ENCODE measurements at regions not wholly inside any gene's neighbourhood (a gene's known extent, or its start where the extent isn't known, plus 50 kb on each side); places are given as distances from the start of the nearest gene placed in this dataset.

DNA sequence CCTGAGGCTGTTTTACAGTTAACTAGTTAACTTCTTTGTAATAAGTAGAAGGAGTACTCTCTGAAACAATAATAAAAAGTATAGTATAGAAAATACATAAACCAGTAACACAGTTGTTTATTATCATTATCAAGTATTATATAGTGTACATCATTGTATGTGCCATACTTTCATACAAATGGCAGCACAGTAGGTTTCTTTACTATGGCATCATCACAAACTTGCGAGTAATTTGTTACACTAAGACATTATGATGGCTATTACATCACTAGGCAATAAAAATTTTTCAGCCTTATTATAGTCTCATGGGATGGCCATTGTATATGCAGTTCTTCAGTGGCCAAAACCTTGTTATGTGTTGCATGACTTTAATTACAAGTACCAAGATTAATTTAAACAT lies 1376.5 kb upstream of the ADGRL2 start:
- TF ChIP-seq ZNF274 (IDR thresholded peaks at IDR 0.05; ENCODE audit: low read depth, low read length) = no peak
- no peak overlapping the region for H3K4me3 ChIP-seq (ENCODE audit: low read length)

DNA sequence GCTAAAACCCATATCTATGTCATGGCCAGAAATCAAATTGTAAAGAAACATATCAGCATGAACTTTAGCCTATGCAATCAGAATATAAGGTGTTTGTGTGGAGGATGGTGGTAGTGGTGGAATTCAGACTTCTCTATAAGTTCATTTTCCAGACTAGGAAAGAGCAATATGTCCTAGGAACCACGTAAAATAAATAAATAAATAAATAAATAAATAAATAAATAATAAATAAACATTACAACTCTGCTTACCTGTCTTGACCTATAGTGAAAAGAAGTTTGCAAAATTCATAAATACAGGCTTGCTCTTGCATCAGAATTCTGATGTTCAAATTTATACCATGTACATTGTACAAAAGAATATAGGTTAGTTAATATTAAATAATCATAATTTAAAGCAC lies 1382.6 kb upstream of the ADGRL2 start:
- TF ChIP-seq ZNF274 (IDR thresholded peaks at IDR 0.05; ENCODE audit: low read depth, low read length) = no peak

DNA sequence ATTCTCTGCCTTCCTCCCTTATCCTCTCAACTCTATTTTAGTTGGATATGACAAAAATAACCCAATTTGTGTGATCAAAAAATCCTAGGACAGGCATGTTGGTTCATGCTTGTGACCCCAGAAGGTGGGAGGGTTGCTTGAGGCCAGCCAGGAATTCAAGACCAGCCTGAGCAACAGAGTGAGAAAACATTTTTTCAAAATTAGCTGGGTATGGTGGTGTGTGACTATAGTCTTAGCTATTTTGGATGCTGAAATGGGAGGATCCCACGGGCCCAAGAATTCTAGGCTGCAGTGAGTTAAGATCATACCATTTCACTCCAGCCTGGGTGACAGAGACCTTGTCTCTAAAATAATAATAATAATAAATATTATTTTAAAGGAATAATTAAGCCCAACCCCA lies 1383.1 kb upstream of the ADGRL2 start:
- no peak for TF ChIP-seq ZNF274 (IDR thresholded peaks at IDR 0.05; ENCODE audit: low read depth, low read length)
- no peak overlapping the region for H3K4me3 ChIP-seq (ENCODE audit: low read length)

More for the DNA sequence above, 1382.6 kb upstream of the ADGRL2 start:
- no peak overlapping the region for H3K4me3 ChIP-seq (ENCODE audit: low read length)

DNA sequence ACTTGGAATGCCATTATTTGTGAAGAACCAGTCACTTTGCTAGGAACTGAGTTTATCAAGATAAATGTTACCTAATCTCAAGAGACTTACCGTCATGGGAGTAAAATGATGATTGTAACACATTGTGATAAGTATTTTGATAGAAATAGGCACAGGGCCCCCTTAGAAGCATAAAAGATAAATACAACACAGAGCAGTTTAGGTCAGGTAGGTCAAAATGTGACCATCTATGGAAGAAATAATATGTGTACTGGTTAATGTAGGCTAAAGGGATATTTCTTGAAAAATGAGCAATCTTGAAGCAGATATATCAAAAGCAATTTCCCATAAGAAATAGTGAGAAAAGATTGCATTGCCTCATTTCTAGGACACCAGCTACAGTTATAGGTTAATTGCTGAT lies 1386.8 kb upstream of the ADGRL2 start:
- TF ChIP-seq ZNF274 (IDR thresholded peaks at IDR 0.05; ENCODE audit: low read depth, low read length) = no peak
- no peak overlapping the region for H3K4me3 ChIP-seq (ENCODE audit: low read length)

DNA sequence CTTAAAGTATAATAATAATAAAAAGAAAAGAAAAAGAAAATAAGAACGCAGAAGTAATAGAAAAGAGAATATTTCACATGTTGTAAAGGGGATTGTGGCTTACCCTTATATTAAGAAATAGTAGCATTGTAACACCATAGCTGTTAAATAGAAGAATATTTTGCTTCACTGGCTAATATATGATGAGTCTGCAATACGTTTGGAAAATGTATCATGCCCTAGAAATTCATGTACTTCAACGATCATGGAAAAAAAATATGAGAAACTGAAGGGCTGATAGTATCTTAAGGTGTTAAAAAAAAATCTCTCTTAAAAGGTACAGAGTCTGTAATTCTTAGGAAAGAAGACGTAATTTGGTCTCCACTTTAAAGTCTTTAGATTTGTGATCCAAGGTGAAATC lies 1390.5 kb upstream of the ADGRL2 start:
- TF ChIP-seq ZNF274 (IDR thresholded peaks at IDR 0.05; ENCODE audit: low read depth, low read length) = no peak

DNA sequence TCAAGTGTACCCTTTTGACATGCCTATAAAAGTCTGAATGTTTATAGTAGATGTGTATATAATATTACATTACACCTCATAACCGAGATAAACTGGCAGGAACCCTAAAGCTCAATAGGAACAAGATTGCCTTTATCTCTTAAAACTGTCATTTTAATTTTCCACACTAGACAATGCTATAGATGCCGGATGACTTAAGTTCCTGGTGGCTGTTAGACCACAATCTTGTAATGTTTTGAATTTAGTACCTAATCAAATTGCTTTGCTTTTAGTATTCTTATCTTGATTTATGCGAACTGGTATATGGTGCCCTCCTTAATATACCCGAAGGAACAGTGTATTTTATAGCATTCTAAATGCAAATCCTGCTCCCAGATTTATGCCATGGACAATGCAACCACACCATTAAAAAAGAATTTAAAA lies 1397.0 kb upstream of the ADGRL4 start:
- no peak overlapping the region for H3K4me3 ChIP-seq (ENCODE audit: low read length)
- no peak for TF ChIP-seq ZNF274 (IDR thresholded peaks at IDR 0.05; ENCODE audit: low read depth, low read length)

More for the DNA sequence above, 1390.5 kb upstream of the ADGRL2 start:
- no peak overlapping the region for H3K4me3 ChIP-seq (ENCODE audit: low read length)

DNA sequence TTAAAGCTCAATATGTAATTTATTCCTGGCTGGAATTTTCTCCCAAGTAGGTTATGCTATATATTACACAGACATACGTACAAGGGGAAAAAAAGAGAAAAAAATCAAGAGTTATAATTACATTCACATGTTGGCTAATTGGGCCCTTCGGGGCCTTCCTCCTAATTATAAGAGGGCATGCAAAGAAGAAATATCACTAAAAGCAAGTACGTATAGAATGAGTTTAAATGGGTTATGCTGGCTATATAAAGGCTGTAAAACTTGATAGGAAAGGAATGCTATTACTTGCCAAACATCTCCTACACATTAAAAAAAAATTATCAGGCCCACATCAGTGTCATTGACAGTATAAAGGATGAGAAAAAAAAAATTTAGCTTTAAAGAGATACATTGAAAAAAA lies 1396.1 kb upstream of the ADGRL4 start:
- no peak for TF ChIP-seq ZNF274 (IDR thresholded peaks at IDR 0.05; ENCODE audit: low read depth, low read length)
- no peak overlapping the region for H3K4me3 ChIP-seq (ENCODE audit: low read length)

DNA sequence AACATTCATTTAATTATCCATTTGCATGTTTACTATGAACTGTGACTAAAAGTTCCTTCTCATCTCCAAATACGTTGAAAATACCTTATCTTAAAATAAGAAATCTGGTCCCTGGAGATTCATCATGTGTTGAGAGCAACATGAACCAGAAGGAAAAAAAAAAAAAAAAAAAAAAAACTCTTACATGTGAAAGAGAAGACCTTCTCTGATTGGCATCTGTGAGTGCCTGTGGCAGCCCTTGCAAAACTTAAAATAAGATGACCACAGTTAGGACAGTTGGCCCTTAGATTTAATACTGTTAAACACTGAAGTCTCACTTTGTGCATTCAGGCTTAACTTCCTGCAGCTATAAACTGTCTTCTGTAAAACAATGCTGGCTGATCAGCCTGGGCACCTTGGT lies 1395.2 kb upstream of the ADGRL4 start:
- TF ChIP-seq ZNF274 (IDR thresholded peaks at IDR 0.05; ENCODE audit: low read depth, low read length) = no peak

DNA sequence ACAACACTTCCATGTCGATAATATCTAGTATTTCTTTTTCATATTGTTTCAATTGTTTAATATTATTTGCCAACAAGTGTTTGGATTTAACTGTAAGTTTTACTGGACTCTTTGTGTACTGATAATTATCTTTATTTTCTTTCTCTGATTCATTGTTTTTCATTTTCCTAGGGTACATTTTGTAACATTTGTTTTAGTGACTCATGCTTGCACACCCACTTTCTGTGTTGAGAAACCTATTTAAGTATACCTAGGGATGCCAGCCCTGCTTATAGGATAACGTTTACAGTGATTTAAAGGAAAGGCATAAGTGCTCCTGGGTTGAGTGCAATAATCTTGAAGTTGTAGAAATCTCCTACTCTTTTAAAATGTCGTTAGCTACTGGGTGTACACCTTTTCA lies 1386.0 kb upstream of the ADGRL4 start:
- no peak overlapping the region for H3K4me3 ChIP-seq (ENCODE audit: low read length)
- TF ChIP-seq ZNF274 (IDR thresholded peaks at IDR 0.05; ENCODE audit: low read depth, low read length) = no peak

More for the DNA sequence above, 1395.2 kb upstream of the ADGRL4 start:
- no peak overlapping the region for H3K4me3 ChIP-seq (ENCODE audit: low read length)

DNA sequence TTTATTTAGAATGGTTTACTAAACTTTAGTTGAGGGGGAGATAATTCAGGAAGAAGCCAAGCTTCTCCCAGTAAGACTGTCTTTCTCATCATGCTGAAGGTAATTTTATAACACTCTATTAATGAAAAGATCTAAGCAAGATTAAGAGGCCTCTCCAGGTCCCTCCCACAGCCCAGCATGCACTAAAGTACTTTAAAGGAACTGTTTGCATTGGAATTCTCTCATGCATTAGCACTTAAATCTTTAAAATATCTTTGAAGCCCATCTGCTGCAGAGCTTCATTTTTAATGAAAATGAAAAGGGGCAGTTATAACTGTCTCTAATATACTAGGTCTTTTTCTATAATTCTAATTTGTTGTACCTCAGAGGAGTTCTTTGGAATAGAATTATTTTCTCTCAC lies 1379.1 kb upstream of the ADGRL4 start:
- no peak for TF ChIP-seq ZNF274 (IDR thresholded peaks at IDR 0.05; ENCODE audit: low read depth, low read length)
- no peak overlapping the region for H3K4me3 ChIP-seq (ENCODE audit: low read length)

DNA sequence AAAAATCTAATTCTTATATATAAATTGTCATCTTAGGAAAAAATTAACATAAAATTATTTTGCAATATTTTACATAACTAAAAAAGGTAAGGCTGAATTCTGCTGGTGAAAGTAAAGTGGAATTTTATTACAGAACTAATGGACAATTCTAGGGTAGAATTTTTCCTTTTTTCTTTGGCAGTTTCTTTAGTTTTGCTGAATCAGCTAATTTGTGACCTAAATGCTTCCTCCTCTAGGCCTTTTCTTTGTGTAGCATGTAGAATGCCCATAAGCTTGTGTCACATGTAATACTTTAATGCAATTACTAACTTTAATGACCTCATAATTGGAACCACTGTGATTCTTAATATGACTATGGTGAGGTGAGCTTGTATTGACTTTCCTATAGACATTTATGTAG lies 1378.4 kb upstream of the ADGRL4 start:
- H3K4me3 ChIP-seq (ENCODE audit: low read length) = no peak overlapping the region
- TF ChIP-seq ZNF274 (IDR thresholded peaks at IDR 0.05; ENCODE audit: low read depth, low read length) = no peak

DNA sequence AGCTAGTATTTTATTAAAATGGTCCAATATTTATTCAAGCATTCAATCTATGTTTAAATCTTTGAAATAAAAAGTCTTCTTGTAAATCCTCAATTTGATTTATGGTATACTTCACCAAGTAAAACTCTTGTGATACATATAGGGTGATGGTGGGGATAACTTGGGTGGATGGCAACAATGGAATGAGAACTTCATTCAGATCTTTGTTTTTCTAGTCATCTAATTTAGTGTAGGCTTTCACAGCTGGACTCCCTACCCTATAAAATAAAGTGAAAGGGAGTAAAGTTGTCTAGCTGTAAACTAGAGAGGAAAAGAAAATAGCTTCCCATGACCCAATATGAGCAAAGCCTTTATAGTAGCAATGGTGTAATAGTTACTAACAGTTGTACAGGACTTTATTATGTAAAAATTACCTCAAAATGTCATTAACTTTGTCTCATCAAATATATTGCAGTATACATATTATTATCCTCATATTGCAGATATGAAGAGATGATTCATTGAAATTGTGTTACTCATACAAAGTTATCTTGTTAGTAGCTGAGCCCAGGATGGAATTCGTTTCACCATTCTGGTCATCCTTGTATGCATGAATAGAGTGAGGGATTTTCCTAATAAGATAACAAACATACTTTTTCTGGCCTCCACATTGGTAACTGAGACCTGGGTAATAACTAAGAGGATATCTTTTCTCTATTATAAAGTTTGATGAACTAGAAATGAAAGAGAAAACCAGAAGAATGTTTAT lies 1377.7 kb upstream of the ADGRL4 start:
- no peak for TF ChIP-seq ZNF274 (IDR thresholded peaks at IDR 0.05; ENCODE audit: low read depth, low read length)
- no peak overlapping the region for H3K4me3 ChIP-seq (ENCODE audit: low read length)

DNA sequence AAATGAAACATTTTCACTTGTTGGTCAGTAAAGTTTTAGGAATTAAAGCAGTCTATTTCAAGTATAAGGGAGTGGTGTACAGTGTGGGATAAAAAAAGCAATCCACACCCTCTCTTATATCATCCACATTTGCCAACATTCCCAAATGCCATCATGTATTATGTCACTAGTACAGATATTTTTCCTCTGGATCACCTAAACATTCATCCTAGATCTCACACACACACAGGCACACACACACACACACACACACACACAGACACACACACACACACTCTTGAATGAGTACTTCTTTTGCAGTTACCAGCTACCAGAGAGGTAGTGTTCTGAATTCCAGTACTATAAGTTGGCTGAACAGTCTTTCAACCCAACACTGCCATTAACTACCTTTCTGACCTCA lies 1369.1 kb upstream of the ADGRL4 start:
- H3K4me3 ChIP-seq (ENCODE audit: low read length) = no peak overlapping the region
- TF ChIP-seq ZNF274 (IDR thresholded peaks at IDR 0.05; ENCODE audit: low read depth, low read length) = no peak

DNA sequence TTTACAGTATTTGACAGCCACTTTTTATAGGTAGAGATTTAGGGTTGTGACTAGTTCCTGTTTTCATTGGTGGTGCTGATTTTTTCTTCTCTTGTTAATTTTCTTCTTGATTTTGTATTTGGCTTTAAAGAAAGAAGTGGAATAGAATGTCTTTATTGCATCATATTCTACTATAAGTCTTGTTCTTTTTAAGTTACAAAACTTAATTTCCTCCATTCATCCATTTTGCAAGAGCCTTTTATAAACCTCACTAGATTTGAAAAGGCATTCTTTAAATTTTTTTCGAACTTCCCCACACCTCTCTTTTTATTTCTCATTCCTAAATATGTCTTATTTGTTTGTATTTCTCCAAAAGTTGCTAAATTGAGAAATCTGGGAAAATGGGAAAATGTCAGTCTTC lies 1368.6 kb upstream of the ADGRL4 start:
- no peak for TF ChIP-seq ZNF274 (IDR thresholded peaks at IDR 0.05; ENCODE audit: low read depth, low read length)

DNA sequence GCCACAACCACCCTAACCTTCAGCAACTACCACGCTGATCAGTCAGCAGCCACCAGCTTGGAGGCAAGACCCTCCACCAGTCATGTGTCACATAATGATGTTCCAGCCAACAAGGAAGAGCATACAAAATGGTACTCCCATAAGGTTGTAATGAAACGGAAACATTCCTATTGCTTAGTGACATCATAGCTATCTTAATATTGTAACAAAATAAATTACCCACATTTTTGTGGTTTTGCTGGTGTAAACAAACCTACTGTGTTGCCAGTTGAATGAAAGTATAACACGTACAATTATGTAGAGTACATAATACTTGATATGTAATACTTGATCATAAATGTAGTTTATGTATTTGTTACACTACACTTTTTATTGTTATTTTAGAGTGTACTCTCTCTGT lies 1363.2 kb upstream of the ADGRL4 start:
- TF ChIP-seq ZNF274 (IDR thresholded peaks at IDR 0.05; ENCODE audit: low read depth, low read length) = no peak
- H3K4me3 ChIP-seq (ENCODE audit: low read length) = no peak overlapping the region

More for the DNA sequence above, 1368.6 kb upstream of the ADGRL4 start:
- no peak overlapping the region for H3K4me3 ChIP-seq (ENCODE audit: low read length)

DNA sequence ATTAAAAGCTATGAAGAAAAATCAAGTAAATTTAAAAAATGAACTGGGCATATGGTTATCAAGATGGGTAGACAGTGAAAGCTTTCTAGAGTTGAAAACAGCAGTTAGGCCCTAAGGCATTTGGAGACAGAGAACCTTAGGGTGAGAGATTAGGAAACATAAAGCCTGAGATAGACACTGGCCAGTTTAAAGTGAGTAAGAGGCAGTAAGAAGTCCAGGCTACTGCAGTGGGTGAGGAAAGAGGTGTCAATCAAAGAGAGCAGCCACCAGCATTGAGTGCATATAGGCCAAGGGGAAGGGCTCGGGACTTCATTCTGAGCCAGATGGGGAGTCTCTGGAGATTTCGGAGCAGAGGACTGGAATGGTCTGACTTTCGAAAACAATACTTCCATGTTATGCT lies 1360.5 kb upstream of the ADGRL4 start:
- no peak overlapping the region for H3K4me3 ChIP-seq (ENCODE audit: low read length)
- no peak for TF ChIP-seq ZNF274 (IDR thresholded peaks at IDR 0.05; ENCODE audit: low read depth, low read length)
